HPDE6-E6E7 (cell line): ENCODE measurements at regions not wholly inside any gene's neighbourhood (a gene's known extent, or its start where the extent isn't known, plus 50 kb on each side); places are given as distances from the start of the nearest gene placed in this dataset.
"Not testable (repeated sequence)": the region's sequence is repeated elsewhere in the genome, so short reads cannot be mapped to it uniquely, and the experiment has no call there.

Experiments used
- DNase-seq: peaks from one replicate; pipeline ENCODE4 v3.0.0; 2011; ENCODE audit warnings: missing footprints; ENCODE audit errors: extremely low spot score

DNA sequence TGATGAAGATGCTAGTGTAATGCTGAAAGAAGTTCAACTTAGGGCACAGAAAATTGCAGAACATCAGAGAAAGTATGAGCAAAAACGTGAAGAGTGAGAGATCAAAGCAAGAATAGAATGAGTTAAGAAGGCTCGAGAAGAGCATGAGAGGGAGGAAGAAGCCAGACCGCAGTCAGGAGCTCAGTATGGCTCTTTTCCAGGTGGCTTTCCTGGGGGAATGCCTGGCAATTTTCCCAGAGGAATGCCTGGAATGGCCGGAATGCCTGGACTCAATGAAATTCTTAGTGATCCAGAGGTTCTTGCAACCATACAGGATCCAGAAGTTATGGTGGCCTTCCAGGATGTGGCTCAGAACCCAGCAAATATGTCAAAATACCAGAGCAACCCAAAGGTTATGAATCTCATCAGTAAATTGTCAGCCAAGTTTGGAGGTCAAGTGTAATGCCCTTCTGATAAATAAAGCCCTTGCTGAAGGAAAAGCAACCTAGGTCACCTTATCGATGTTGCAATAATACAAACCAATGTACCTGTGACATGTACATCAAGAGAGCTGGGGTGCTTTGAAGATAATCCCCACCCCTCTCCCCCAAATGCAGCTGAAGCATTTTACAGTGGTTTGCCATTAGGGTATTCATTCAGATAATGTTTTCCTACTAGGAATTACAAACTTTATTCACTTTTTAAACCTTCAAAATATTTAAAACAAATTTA, 277.9 kb downstream of the LPIN1 start:
- DNase-seq = not testable (repeated sequence)

DNA sequence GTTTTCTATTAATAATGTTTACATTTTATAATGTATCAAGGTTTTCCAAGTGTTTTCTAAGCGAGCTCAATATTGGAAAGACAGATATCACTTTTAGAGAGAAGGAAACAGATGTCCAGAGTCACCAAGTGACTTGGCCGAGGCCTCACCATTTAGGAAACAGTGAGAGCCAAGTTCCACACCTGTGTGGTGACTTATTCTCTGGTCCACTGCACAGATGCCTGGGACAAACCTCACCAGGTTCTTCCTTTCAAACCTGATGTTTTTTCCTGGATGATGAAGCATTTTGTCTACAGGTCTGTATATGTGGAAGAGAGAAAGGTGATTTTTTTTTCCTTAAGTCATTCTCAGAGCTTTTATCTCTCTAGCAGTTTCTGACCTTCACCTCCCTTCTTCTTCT, 280.7 kb downstream of the LPIN1 start:
- DNase-seq = no peak

GRCh38 chr2:12031866-12032265, 285.4 kb downstream of the LPIN1 start:
- no peak for DNase-seq

- DNase-seq = no peak
Measured at GRCh38 chr2:12032398-12032797, 286.0 kb downstream of the LPIN1 start.

- no peak for DNase-seq
Measured at GRCh38 chr2:12032975-12033374, 286.5 kb downstream of the LPIN1 start.

DNA sequence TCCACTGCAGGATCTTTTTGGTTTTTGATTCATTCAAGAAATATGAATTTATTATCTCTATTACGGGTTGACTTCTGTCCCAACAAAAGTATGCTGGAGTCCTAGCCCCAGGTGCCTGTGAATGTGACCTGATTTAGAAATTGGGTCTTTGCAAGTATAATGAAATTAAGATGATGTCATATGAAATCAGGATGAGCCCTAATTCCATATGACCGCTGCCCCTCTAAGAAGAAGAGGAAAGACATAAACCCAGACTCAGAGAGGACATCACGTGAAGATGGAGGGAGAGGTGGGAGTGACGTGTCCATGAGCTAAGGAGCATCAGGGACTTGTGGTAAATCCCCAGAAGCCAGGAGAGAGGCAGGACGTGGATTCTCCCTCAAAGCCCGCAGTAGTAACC, 287.1 kb downstream of the LPIN1 start:
- DNase-seq = no peak

DNA sequence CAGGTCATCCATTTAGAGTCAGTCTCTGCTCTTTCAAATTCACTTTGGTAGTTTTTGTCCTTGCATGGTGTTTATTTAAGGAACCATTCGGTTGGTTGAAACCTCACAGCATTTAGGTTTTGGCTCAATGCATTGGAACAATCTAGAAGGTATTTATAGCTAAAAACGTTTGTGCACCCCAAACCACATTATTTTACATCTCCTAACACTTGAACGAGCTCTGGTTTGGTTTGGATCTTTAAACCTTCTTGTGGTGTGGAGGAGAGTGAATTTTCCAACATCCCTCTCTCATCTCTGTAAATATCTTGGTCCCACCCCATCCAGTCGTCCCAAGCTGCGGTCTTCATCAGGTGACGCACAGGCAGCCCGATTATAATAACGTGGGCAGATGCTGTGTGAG, 287.9 kb downstream of the LPIN1 start:
- no peak for DNase-seq

DNA sequence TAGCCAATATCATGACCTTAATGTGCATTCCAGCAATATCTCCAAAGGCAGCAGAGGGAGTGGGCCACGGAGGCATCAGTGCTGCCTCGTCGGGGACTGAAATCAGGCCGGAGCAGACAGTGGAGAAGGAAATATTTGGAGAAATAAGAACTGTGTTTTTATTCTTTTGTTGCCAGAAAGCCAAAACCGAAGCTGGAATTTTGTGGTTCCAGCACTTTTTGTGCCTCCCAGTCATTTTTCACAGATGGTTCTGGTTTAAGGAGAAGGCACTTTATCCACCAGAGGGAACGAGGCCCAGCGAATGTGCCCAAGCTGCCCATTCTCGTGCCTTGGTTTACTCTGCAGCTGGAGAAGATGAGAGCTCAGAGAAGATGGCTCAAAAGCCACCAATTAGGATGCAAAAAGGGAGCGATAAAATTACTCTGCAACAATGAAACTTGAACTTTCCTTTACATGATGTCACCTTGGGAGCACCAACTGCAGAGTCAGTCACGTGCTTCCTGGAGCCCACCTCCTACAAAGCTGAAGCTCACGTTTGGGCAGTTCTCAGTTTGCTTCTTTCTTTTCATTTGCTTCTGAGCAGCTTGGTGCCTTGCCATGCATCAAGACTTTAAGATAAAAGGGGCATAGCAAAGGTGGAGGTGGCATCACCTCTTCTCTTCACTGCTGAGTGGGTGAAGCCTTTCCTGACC, 288.7 kb downstream of the LPIN1 start:
- DNase-seq = no peak

DNA sequence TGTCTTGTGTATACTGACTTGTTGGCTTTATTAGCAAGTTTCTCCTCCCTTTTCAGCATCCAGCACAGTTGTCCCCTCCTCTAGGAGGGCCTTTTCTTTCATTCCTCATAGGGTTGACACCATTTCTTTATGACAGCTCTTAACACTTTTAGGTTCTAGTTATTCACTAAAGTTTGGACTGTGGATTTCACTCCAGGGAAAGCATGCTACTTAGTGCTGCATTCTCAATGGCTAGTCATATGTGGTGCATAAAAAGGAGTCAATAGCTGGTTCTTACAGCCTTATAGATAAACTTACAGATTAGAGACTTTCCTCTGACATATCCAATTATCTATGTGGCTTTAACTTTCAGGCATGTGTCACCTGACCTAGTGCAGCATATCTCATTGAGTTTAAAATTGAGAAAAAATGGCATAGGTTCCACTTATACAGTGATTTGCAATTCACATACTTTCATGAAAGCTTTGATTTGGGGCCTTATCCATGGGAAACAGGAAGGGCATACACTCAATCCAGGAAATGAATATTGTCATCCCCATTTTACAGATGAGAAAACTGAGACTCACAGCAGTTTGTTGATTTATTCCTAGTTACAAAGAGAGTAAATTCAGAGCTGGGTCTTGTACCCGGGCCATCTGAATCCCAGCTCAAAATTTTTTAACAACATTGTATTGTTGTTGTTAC, 289.7 kb downstream of the LPIN1 start:
- no peak for DNase-seq

DNA sequence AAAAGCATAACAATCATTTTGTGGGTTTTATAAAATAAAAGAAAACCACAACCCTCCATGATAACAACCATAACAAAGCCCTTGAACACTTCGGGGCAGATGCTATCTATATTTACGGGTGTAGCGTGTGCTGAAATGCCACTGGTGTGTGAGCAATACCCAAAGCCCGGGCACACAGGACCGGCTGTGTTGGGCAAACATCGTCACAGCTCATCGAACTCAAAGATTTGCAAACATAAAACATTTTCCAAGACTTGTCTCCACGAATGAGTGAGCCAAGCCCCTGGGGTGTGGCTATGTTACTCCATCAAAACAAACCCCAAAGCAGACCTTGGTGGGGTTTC, 290.2 kb downstream of the LPIN1 start:
- no peak for DNase-seq

DNA sequence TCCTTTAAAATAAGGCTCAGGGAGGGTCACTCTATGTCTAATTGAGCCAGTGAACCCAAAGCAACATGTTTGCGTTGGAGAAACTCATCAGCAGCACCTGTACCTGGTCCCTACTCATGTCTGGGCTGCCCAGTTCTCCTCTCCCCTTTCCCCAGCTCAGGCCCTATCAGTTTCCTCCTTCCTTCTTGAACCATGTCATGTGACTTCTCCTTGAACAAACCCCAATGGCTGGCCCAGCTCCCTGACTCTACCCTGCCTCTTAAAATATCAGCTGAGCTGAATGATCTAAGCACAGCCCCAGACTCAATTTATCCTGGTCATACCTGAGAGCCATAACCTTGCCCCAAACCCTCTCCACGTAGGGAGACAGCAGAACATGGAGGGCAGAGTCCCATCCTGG, 290.9 kb downstream of the LPIN1 start:
- no peak for DNase-seq

DNA sequence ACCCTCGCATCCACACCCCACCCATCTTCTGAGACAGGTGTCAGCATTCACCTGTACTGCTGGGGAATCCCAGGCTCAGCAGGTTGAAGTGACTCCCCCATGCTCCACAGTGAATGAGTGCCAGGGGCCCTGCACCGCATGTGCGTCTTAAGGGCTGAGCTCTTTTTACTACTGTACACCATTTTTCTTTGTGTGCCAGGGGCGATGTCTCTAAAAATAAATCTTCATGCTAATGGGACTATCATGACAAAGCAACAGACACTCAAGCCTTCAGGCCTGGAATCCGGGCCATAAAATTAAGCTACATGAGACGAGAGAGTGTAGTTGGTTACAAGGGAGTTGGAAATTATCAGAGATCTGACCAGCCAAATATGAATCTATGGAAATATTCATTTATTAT, 294.8 kb downstream of the LPIN1 start:
- no peak for DNase-seq

GRCh38 chr2:12043131-12043530, 296.7 kb downstream of the LPIN1 start:
- DNase-seq = no peak

DNA sequence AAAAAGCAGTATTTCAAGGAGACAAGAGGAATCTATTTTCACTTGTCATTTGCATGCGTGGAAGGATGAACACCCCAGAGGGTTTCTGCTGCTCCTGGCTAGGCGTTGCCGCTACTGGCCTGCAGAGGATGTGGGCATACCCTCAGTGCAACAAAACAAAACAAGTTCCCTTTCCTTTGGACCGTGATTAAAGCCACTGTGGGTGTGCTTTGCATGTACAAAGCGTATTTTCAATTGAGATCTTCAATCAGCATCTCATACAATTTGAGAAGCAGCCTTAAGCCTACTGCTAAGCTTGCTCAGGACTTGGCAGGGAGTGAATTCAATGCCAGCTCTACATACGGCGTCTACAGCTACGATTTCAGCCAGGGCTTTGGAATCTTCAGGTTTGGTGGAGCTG, 298.4 kb downstream of the LPIN1 start:
- DNase-seq = no peak

DNA sequence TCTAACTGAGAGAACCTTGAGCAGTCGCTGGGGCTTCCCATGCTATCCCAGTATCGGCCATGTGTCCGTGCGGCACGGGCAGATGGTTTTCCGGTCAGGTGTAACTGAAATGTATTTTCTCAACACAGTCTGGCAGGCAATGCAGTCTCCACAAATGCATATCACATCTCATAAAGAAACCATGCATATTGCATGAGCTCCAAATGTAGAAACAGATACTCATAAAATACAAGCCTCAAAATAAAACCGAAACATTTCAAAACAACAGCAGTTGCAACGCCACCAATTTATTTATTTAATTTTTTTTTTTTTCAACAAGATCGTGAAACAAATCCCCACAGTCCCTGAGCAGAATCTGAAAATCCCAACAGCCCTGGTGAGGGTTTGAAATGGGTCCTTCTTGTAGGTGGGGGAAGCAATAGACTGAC, 299.4 kb downstream of the LPIN1 start:
- DNase-seq = no peak

- no peak for DNase-seq
Measured at GRCh38 chr2:12046641-12047040, 300.2 kb downstream of the LPIN1 start.

- DNase-seq = no peak
Measured at GRCh38 chr2:12047761-12048160, 301.3 kb downstream of the LPIN1 start.

DNA sequence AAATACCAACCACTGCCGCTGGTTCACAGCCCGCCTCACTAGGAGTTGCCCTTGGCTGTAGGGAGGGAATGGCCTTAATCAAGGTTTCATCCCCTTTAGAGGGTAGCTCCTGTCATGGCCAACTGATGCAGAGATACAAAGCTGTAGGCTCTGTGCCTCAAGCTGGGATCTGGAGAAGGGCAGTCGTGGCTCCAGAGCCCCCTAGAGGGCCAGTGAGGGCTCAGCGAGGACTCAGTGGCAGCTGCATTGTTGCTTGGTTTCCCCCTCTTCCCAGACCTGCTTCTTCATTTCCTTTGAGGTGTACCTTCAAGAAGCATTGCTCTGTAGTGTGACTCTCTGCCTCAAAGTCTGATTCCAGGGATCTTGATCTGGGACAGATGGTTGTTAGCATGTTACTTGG, 302.1 kb downstream of the LPIN1 start:
- DNase-seq = no peak

DNA sequence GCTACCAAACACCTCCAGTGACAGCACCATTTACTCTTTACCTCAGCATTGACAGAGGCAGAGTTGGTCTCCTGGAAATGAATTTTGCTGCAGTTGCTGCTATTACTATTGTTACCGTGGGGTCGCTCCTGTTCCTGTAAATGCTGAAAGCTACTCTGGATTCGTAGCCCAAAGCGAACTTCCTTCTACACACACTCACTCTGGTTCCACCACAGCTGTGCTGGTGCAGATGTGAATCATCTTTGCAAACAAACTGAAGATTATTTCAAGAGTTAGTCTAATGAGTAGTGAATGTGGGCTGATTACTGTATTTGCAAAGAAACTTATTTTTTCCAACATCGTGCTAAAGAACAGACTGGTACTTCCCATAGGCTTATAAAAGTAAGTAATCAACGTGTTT, 304.0 kb downstream of the LPIN1 start:
- DNase-seq = no peak

DNA sequence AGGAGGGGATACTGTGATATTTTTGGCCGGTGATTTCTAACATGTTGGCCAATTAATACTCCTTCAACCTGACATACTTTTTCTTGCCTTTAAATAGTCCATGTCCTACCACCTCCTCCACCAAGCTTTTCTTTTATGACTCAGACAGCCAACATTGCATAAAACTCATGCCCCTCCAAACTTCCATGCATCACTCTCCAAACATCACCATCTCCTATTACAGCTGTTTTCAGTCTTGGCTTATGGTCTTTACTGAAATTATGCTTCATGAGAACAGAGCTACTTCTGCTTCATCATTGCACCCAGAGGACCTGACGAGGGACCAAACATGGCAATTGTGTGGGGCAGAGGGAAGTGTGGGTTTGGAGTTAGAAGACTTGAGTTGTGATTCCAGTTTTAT, 305.4 kb downstream of the LPIN1 start:
- DNase-seq = no peak

GRCh38 chr2:12052796-12053195, 306.4 kb downstream of the LPIN1 start:
- no peak for DNase-seq

GRCh38 chr2:12054956-12055618, 308.7 kb downstream of the LPIN1 start:
- DNase-seq = no peak
